Amygdala (tissue), 56 donors: ENCODE measurements at regions not wholly inside any gene's neighbourhood (a gene's known extent, or its start where the extent isn't known, plus 50 kb on each side); places are given as distances from the start of the nearest gene placed in this dataset.

Experiments
- DNase-seq, 56 donors: peaks; one replicate each; lab custom pipeline; 2025; lab: John Stamatoyannopoulos, UW

- DNase-seq: no peak
Observed at GRCh38 chr22:27230189-27230588, 571.4 kb downstream of the MN1 start.

- DNase-seq: no peak
Observed at GRCh38 chr22:27231266-27231665, 570.3 kb downstream of the MN1 start.

GRCh38 chr22:27232077-27232476 lies 569.5 kb downstream of the MN1 start:
- no peak for DNase-seq

GRCh38 chr22:27237080-27237741 lies 564.3 kb downstream of the MN1 start:
- no peak for DNase-seq

GRCh38 chr22:27238935-27239510 lies 562.5 kb downstream of the MN1 start:
- DNase-seq: no peak

- DNase-seq: no peak
Observed at GRCh38 chr22:27239520-27239919, 562.0 kb downstream of the MN1 start.

- DNase-seq: no peak
Observed at GRCh38 chr22:27240298-27241075, 561.1 kb downstream of the MN1 start.

GRCh38 chr22:27241430-27242321 lies 559.9 kb downstream of the MN1 start:
- DNase-seq: peak in 39 of 56 donors; percentile 1 to 64 (median 31)

GRCh38 chr22:27242474-27242873 lies 559.1 kb downstream of the MN1 start:
- no peak for DNase-seq

- no peak for DNase-seq
Observed at GRCh38 chr22:27242917-27243589, 558.5 kb downstream of the MN1 start.

- no peak for DNase-seq
Observed at GRCh38 chr22:27244328-27244727, 557.2 kb downstream of the MN1 start.

GRCh38 chr22:27245056-27245455 lies 556.5 kb downstream of the MN1 start:
- no peak for DNase-seq

- DNase-seq: no peak
Observed at GRCh38 chr22:27246558-27246957, 555.0 kb downstream of the MN1 start.

- DNase-seq: no peak
Observed at GRCh38 chr22:27247701-27248434, 553.7 kb downstream of the MN1 start.

- DNase-seq: no peak
Observed at GRCh38 chr22:27250418-27250817, 551.1 kb downstream of the MN1 start.

- no peak for DNase-seq
Observed at GRCh38 chr22:27250886-27251285, 550.7 kb downstream of the MN1 start.

GRCh38 chr22:27251563-27251962 lies 550.0 kb downstream of the MN1 start:
- no peak for DNase-seq

GRCh38 chr22:27252282-27253049 lies 549.1 kb downstream of the MN1 start:
- no peak for DNase-seq
